Neural progenitor cell (in vitro differentiated cells): ENCODE measurements at regions not wholly inside any gene's neighbourhood (a gene's known extent, or its start where the extent isn't known, plus 50 kb on each side); places are given as distances from the start of the nearest gene placed in this dataset.
A peak's percentile ranks its signal among the peaks of the same experiment; 100 is the strongest.
"Not testable (repeated sequence)": the region's sequence is repeated elsewhere in the genome, so short reads cannot be mapped to it uniquely, and the experiment has no call there.

ENCODE experiments used
- DNase-seq: peaks from one replicate; pipeline ENCODE4 v3.0.0-alpha.2; 2016; ENCODE audit warnings: low spot score
- H2AFZ ChIP-seq: fragments of 200-600 bp; sonication (generic); replicated peaks from 2 replicates; pipeline ENCODE4 v1.6.1; 2016; ENCODE audit warnings: antibody characterized with exemption
- H3F3A ChIP-seq: fragments of 200-600 bp; sonication (generic); 2 replicates; pipeline ENCODE4 v1.6.1; 2016; ENCODE audit warnings: antibody characterized with exemption, low read depth
- H3K27ac ChIP-seq: fragments of 200-600 bp; sonication (generic); 2 replicates; pipeline ENCODE4 v1.5.1; 2016; ENCODE audit warnings: mild to moderate bottlenecking
- H3K27me3 ChIP-seq: fragments of 200-600 bp; sonication (generic); 2 replicates; pipeline ENCODE4 v1.6.1; 2016; ENCODE audit warnings: mild to moderate bottlenecking, moderate library complexity
- H3K36me3 ChIP-seq: fragments of 200-600 bp; sonication (generic); 2 replicates; pipeline ENCODE4 v1.5.1; 2016
- H3K4me1 ChIP-seq: fragments of 200-600 bp; sonication (generic); 2 replicates; pipeline ENCODE4 v1.6.1; 2016; ENCODE audit warnings: mixed run types
- H3K4me2 ChIP-seq: fragments of 200-600 bp; sonication (generic); 2 replicates; pipeline ENCODE4 v1.6.1; 2016
- H3K4me3 ChIP-seq: fragments of 200-600 bp; sonication (generic); 2 replicates; pipeline ENCODE4 v1.5.1; 2016
- H3K79me2 ChIP-seq: fragments of 200-600 bp; sonication (generic); 2 replicates; pipeline ENCODE4 v1.6.1; 2016; ENCODE audit warnings: low read depth
- H3K9ac ChIP-seq: fragments of 200-600 bp; sonication (generic); 2 replicates; pipeline ENCODE4 v1.6.1; 2016
- H3K9me3 ChIP-seq: fragments of 200-600 bp; sonication (generic); 2 replicates; pipeline ENCODE4 v1.5.1; 2016; ENCODE audit warnings: low read depth
- H4K20me1 ChIP-seq: fragments of 200-600 bp; sonication (generic); 2 replicates; pipeline ENCODE4 v1.6.1; 2016; ENCODE audit warnings: low read depth
- H3K27ac Mint-ChIP-seq: 3 replicates; pipeline ENCODE4 v1.8.0; 2021; ENCODE audit warnings: mixed read lengths
- H3K27me3 Mint-ChIP-seq: 2 replicates; pipeline ENCODE4 v1.8.0; 2022; ENCODE audit warnings: low read depth, mild to moderate bottlenecking, inconsistent platforms, moderate library complexity, mixed read lengths; ENCODE audit not compliant: insufficient read depth
- H3K36me3 Mint-ChIP-seq: 3 replicates; pipeline ENCODE4 v1.8.0; 2021; ENCODE audit warnings: mixed read lengths
- H3K4me1 Mint-ChIP-seq: 3 replicates; pipeline ENCODE4 v1.8.0; 2021; ENCODE audit warnings: mixed read lengths
- H3K4me3 Mint-ChIP-seq: 3 replicates; pipeline ENCODE4 v1.8.0; 2021; ENCODE audit warnings: mild to moderate bottlenecking, moderate library complexity, mixed read lengths
- H3K9me3 Mint-ChIP-seq: 3 replicates; pipeline ENCODE4 v1.8.0; 2020; ENCODE audit warnings: mixed read lengths
- EZH2 ChIP-seq: fragments of 200-600 bp; sonication (generic); IDR thresholded peaks from 2 replicates; pipeline ENCODE4 v1.6.1; 2017; ENCODE audit warnings: antibody characterized with exemption, mild to moderate bottlenecking, moderate library complexity
- EZH2phosphoT487 ChIP-seq: fragments of 200-600 bp; sonication (generic); IDR thresholded peaks from 2 replicates; pipeline ENCODE4 v1.6.1; 2017; ENCODE audit warnings: antibody characterized with exemption
- TF ChIP-seq, protein P1 (sequence below): fragments of 200-600 bp; sonication (generic); IDR thresholded peaks from 2 replicates; pipeline ENCODE4 v1.5.1; 2017; ENCODE audit warnings: antibody characterized with exemption, mild to moderate bottlenecking

GRCh38 chr12:47307680-47308399 lies 228.1 kb upstream of the AMIGO2 start:
- no peak overlapping the region for H3K9ac ChIP-seq
- H3K79me2 ChIP-seq: no peaks in the 10 kb centered on the region
- H2AFZ ChIP-seq: peak overlapping the region; percentile 45
- H4K20me1 ChIP-seq: no peaks in the 10 kb centered on the region
- no peaks in the 10 kb centered on the region for H3K9me3 ChIP-seq
- TF ChIP-seq, protein P1, sequence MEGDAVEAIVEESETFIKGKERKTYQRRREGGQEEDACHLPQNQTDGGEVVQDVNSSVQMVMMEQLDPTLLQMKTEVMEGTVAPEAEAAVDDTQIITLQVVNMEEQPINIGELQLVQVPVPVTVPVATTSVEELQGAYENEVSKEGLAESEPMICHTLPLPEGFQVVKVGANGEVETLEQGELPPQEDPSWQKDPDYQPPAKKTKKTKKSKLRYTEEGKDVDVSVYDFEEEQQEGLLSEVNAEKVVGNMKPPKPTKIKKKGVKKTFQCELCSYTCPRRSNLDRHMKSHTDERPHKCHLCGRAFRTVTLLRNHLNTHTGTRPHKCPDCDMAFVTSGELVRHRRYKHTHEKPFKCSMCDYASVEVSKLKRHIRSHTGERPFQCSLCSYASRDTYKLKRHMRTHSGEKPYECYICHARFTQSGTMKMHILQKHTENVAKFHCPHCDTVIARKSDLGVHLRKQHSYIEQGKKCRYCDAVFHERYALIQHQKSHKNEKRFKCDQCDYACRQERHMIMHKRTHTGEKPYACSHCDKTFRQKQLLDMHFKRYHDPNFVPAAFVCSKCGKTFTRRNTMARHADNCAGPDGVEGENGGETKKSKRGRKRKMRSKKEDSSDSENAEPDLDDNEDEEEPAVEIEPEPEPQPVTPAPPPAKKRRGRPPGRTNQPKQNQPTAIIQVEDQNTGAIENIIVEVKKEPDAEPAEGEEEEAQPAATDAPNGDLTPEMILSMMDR: peak; percentile 79
- no peak for TF ChIP-seq EZH2
- no peak for TF ChIP-seq EZH2phosphoT487
- DNase-seq: peak; percentile 68
- Mint-ChIP-seq H3K4me1 (peaks cover 2% of the 10 kb centered on the region), H3K27ac (no peak overlapping the region), H3K4me3 (no peak overlapping the region), H3K36me3 (no peaks in the 10 kb centered on the region), H3K9me3 (peaks cover 3% of the 10 kb centered on the region), H3K27me3 (no peaks in the 10 kb centered on the region)
- no peaks in the 10 kb centered on the region for H3K4me1 ChIP-seq
- H3K27me3 ChIP-seq: no peaks in the 10 kb centered on the region
- no peak overlapping the region for H3K4me2 ChIP-seq
- no peaks in the 10 kb centered on the region for H3K36me3 ChIP-seq
- H3K4me3 ChIP-seq: no peak overlapping the region
- no peak overlapping the region for H3K27ac ChIP-seq
- H3F3A ChIP-seq: no peaks in the 10 kb centered on the region

DNA sequence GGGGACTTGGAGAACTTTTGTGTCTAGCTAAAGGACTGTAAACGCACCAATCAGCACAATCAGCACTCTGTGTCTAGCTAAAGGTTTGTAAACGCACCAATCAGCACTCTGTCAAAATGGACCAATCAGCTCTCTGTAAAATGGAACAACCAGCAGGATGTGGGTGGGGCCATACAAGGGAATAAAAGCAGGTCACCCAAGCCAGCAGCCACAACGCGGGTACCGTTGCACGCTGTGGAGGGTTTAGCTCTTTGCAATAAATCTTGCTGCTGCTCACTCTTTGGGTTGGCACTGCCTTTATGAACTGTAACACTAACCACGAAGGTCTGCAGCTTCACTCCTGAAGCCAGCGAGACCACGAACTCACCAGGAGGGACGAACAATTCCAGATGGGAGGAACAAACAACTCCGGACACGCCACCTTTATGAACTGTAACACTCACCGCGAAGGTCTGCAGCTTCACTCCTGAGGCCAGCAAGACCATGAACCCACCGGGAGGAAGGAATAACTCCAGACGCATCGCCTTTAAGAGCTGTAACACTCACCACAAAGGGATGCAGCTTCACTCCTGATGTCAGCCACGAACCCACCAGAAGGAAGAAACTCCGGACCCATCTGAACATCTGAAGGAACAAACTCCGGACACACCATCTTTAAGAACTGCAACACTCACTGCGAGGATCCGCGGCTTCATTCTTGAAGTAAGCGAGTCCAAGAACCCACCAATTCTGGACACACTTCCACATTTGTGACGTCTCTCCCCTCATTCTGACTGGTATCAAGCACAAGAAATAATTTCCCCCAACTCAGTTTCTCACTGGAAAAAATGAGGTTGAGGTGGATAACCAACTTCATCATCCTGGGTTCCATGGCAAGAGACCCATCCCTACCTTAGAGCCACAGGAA lies 227.3 kb upstream of the AMIGO2 start:
- H3K27me3 Mint-ChIP-seq, H3K9ac ChIP-seq, H3K4me1 ChIP-seq, DNase-seq, H3K4me3 ChIP-seq, H3K79me2 ChIP-seq, H3K36me3 Mint-ChIP-seq, H3K4me2 ChIP-seq, H4K20me1 ChIP-seq, H3F3A ChIP-seq, H3K27ac ChIP-seq, H3K9me3 Mint-ChIP-seq, H3K27me3 ChIP-seq, H3K9me3 ChIP-seq, H3K36me3 ChIP-seq, H3K4me1 Mint-ChIP-seq: not testable (repeated sequence)
- peak overlapping the region; percentile 45 for H2AFZ ChIP-seq
- peak overlapping the region; percentile 15 for H3K27ac Mint-ChIP-seq
- H3K4me3 Mint-ChIP-seq: peak overlapping the region; percentile 16

- Mint-ChIP-seq H3K27me3 (no peaks in the 10 kb centered on the region), H3K4me1 (peaks cover 14% of the 10 kb centered on the region), H3K4me3 (no peak overlapping the region), H3K27ac (no peak overlapping the region), H3K36me3 (no peaks in the 10 kb centered on the region), H3K9me3 (peaks cover 6% of the 10 kb centered on the region)
- H3K9me3 ChIP-seq: no peaks in the 10 kb centered on the region
- H3K4me1 ChIP-seq: no peaks in the 10 kb centered on the region
- no peak overlapping the region for H3K9ac ChIP-seq
- H3K4me3 ChIP-seq: no peak overlapping the region
- no peak overlapping the region for H3K4me2 ChIP-seq
- no peaks in the 10 kb centered on the region for H3K27me3 ChIP-seq
- H2AFZ ChIP-seq: no peak overlapping the region
- H3K79me2 ChIP-seq: no peaks in the 10 kb centered on the region
- no peak overlapping the region for H3K27ac ChIP-seq
- TF ChIP-seq, protein P1: no peak
- TF ChIP-seq EZH2: no peak
- no peak for TF ChIP-seq EZH2phosphoT487
- no peaks in the 10 kb centered on the region for H4K20me1 ChIP-seq
- no peaks in the 10 kb centered on the region for H3K36me3 ChIP-seq
- DNase-seq: no peak
- no peaks in the 10 kb centered on the region for H3F3A ChIP-seq
These were observed 226.4 kb upstream of the AMIGO2 start for GRCh38 chr12:47306130-47306529.

DNA sequence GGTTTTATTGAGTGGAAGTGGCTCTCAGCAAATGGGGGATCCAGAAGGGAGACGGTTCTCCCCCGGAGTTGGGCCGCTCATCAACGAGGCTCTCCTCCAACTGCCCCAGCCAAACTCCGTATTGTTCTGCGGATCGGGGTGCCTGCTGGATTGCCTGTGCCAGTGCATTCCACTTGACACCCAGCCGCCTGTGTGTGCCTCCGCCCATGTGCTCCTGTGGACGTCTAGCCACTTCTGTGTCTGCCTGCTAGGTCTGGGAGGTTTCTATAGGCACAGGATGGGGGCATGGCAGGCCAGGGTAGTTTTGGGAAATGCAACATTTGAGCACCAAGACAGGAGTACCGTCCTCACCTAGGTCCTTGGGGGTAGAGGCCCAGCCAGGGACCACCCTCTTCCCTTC lies 225.7 kb upstream of the AMIGO2 start:
- Mint-ChIP-seq H3K9me3 (peaks cover 6% of the 10 kb centered on the region), H3K27ac (no peak overlapping the region), H3K27me3 (no peaks in the 10 kb centered on the region), H3K4me3 (no peak overlapping the region), H3K36me3 (no peaks in the 10 kb centered on the region), H3K4me1 (peaks cover 14% of the 10 kb centered on the region)
- Histone ChIP-seq H2AFZ (no peak overlapping the region), H3K36me3 (no peaks in the 10 kb centered on the region), H3K4me1 (no peaks in the 10 kb centered on the region), H3K79me2 (no peaks in the 10 kb centered on the region), H3K4me3 (no peak overlapping the region), H3K27ac (no peak overlapping the region), H4K20me1 (no peaks in the 10 kb centered on the region), H3F3A (no peaks in the 10 kb centered on the region), H3K4me2 (no peak overlapping the region), H3K27me3 (no peaks in the 10 kb centered on the region), H3K9me3 (no peaks in the 10 kb centered on the region), H3K9ac (no peak overlapping the region)
- DNase-seq: no peak
- TF ChIP-seq EZH2: no peak
- no peak for TF ChIP-seq EZH2phosphoT487
- TF ChIP-seq, protein P1: no peak
